ENCODE measurements at regions not wholly inside any gene's neighbourhood (a gene's known extent, or its start where the extent isn't known, plus 50 kb on each side); places are given as distances from the start of the nearest gene placed in this dataset.
"Not testable (repeated sequence)": the region's sequence is repeated elsewhere in the genome, so short reads cannot be mapped to it uniquely, and the experiment has no call there.

DNA sequence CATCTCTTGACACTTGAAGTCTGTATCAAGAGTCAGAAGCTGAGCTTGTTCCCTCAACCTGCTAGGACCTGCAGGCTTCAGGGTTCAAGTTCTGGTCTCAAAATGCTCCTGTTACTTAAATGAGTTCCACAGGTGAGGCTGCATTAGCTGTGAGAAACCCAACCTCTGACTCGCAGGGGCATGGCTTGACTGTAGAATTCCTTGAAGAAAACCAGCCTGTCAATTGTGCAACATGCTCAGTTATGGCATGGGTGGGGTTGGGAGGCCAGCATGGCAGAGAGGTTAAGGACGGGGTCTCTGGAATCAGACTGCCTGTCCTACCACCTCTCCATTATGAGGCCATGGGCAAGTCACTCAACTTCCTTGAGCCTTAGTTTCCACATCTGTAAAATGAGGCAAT, 235.8 kb downstream of the EN1 start:
- DNase-seq (ENCODE audit: low spot score), result no peak

DNA sequence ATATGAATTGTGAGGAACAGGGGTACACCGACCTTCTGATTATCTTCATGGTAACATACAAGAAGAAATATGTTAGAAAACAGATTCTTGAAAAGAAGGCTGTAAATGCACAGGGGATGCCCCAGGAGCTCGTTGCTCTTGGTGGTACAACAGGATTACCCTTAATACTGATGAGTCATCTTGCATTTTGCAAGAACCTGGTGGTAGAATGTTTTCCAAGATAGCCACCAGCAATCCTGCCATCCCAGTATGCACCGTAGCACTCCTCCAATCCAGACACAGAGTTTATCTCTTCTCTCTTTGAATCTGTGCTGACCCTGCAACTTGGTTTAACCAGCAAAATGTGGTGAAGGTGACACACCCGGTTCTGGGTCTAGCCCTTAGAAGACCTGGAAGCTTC, 238.3 kb downstream of the EN1 start:
- no peak for DNase-seq (ENCODE audit: low spot score)

DNA sequence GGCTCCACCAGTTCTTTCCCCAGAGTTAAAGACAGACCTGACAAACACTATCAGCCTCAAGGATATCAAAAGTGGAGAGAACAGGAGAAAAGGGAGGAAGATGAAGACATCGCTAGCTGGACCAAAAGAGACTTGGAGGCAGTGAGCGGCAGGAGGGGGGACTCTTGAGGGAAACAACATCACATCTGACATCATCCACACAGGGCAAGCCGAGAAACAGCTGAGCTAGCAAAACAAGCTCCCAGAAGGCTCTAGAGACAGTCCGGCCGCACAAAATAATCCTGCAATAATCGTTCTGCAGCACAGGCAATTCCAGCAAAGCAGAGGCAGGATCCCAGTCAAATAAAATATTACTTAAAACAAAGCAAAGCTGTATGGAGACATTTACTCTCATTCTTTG, 239.8 kb downstream of the EN1 start:
- no peak for DNase-seq (ENCODE audit: low spot score)

- no peak for DNase-seq (ENCODE audit: low spot score)
Observed at GRCh38 chr2:118604811-118605210, 242.6 kb downstream of the EN1 start.

- DNase-seq (ENCODE audit: low spot score), result no peak
Observed at GRCh38 chr2:118604371-118604770, 243.1 kb downstream of the EN1 start.

- no peak for DNase-seq (ENCODE audit: low spot score)
Observed at GRCh38 chr2:118599141-118599540, 248.3 kb downstream of the EN1 start.

DNA sequence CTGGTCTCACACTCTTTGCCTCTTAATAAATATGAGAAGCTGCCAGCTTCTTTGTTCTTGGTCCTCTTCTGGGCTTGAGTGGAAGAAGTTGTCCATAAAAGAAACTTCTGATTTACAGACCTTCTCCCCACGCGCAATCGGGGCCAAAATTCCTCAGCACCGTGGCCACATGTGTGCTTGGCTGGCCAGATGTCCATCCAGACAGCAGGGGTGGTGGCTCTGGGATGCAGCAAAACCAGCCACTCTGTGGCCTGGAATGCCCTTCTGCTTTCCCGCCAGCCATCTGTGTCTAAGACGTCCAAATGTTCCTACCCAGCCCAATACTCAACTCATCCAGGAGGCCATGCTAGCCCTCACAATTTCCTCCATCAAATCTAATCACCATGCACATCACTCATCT, 250.8 kb downstream of the EN1 start:
- DNase-seq (ENCODE audit: low spot score), result peak; percentile 31

GRCh38 chr2:118593257-118593656, 254.2 kb downstream of the EN1 start:
- no peak for DNase-seq (ENCODE audit: low spot score)

- DNase-seq (ENCODE audit: low spot score), result no peak
Observed at GRCh38 chr2:118591223-118591622, 256.2 kb downstream of the EN1 start.

- no peak for DNase-seq (ENCODE audit: low spot score)
Observed at GRCh38 chr2:118589721-118590120, 257.7 kb downstream of the EN1 start.

DNA sequence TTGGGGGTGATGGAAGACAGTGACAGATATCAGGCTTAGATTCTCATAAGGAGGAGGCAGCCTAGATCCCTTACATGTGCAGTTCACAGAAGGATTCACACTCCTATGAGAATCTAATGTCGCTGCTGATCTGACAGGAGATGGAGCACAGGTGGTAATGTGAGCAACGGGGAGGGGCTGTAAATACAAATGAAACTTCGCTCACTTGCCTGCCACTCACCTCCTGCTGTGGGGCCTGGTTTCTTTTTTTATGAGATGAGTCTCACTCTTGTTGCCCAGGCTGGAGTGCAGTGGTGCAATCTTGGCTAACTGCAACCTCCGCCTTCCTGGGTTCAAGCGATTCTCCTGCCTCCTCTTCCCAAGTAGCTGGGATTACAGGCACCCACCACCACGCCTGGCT, 258.6 kb downstream of the EN1 start:
- no peak for DNase-seq (ENCODE audit: low spot score)

DNA sequence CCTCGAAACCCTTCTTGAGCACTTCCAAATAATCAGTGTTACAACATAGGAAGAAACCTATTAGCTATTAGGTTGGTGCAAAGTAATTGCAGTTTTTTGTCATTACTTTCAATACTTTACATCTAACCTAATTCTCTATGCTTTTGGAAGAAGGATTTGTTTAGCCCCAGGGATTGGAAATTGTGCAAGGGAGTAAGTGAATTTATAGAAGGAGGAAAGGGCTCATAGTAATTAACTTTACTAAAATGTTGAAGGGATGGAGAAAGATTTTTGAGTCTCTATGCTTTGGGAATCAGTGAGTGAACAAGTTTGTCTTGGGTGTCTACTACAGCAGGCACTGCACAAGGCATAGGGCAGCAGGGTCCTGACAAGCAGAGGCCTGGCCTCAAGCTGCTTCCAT, 261.1 kb downstream of the EN1 start:
- DNase-seq (ENCODE audit: low spot score), result no peak

DNA sequence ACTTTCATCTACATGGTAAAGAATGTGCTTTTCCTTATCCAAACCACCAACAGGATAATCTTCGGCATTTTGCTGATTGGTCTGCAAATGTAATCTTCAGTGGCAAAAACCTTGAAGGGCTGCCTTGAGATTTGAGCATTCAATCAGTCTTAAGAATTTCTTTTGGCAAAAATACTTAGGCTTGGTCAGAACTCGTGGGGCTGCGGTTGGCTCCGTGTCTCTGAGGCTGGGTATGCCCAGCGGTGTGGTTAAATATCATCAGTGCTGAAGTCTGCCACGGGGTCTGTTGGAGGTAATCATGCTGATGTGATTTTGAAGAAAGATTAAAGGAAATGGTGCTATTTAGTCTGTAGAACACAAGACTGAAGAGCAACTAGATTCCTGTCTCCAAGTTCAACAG, 262.6 kb downstream of the EN1 start:
- no peak for DNase-seq (ENCODE audit: low spot score)

- DNase-seq (ENCODE audit: low spot score), result no peak
Observed at GRCh38 chr2:118584062-118584749, 263.2 kb downstream of the EN1 start.

- DNase-seq (ENCODE audit: low spot score), result no peak
Observed at GRCh38 chr2:118582058-118582457, 265.4 kb downstream of the EN1 start.

DNA sequence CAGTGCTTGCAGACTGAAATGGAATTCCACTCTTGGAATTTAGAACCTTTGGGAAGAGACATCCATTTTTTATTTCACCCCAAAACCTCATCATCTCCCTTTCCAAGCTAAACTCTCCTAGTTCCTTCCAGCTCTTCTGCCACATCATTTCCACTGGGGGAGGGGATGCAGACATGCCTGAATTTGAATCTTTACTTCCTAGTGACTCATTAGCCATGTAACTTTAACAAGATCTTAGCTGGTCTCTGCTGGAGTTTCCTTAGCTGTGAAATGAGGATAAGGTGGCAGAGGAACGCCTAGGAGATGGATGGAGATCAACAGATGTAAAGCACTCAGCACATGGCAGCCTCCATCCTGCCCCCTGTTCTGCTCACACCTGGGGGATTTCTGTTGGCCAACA, 266.8 kb downstream of the EN1 start:
- DNase-seq (ENCODE audit: low spot score), result peak; percentile 42

GRCh38 chr2:118580107-118580506, 267.3 kb downstream of the EN1 start:
- no peak for DNase-seq (ENCODE audit: low spot score)

DNA sequence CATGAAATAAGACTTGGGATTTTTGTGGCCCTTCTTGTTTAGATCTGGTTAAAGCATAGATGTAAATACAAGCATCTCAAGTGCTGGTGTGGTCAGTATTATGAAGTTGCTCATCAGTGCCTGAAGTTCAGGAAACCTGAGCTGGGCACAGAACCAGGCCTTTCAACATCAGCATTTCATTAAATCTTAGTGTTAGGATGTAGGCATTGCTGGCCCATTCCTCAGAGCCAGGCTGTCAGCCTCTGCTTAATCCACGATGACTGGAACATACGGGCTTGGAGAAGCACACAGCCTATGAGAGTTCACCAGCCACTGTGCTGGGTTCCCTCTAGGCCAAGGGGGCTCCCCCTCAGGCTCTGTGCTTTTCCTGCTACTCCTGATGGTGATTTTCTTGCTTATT, 270.2 kb downstream of the EN1 start:
- DNase-seq (ENCODE audit: low spot score), result peak; percentile 55

DNA sequence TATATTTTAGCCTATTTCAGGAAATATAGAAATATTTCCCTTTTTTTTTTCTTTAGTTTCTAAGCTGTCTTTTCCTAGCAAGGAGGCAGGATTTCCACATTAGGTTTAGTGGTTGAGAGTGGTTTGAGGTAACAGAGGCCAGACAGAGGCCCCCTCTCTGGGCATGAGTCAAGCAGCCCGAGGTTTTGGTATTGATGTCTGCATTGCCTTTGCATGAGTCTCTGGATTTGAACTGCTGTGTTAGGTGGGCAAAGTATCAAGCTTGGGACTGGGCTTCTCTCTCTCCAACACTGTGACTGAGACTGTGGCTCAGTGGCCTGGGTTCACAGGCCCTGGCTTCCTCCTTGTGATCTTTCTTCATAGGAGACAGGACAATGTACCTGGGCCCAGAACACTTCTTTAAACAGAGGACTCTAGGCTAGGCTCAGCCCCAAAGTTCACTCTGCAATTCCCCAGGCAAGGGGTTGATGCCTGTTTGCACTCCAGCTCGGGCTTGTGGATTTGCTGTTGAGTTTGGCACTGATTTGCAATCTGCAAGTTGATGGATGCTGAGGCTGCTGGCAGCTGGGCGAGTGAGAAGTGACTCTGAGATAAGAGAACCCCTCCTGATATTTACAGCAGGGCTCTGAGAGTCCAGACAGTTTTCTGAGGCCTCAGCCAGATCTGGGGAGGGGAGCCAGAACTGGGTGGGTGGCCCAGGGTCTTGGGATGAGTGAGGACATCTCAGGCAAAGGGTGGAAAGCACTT, 271.2 kb downstream of the EN1 start:
- peak; percentile 67 for DNase-seq (ENCODE audit: low spot score)

DNA sequence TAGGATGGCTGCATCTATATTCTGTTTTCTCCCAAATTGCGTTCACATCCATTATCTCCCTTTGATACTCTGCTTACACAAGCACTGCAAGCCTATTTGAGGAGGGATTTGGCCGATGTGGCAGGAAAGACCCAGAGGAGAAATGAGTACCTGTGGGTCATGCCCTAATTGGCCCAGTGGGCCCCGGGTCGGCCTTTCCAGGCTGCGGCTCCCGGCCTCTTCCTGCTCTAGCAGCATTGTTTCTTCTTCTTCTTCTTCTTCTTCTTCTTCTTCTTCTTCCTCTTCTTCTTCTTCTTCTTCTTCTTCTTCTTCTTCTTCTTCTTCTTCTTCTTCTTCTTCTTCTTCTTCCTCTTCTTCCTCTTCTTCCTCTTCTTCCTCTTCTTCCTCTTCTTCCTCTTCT, 275.1 kb downstream of the EN1 start:
- DNase-seq (ENCODE audit: low spot score), result not testable (repeated sequence)

GRCh38 chr2:118569876-118570535, 277.4 kb downstream of the EN1 start:
- DNase-seq (ENCODE audit: low spot score), result peak; percentile 41

GRCh38 chr2:118568700-118569099, 278.7 kb downstream of the EN1 start:
- no peak for DNase-seq (ENCODE audit: low spot score)

GRCh38 chr2:118565786-118566540, 281.5 kb downstream of the EN1 start:
- DNase-seq (ENCODE audit: low spot score), result peak; percentile 25

Data from GM03348 (cell line).